Suprapubic skin (tissue), 3 donors: ENCODE measurements at regions not wholly inside any gene's neighbourhood (a gene's known extent, or its start where the extent isn't known, plus 50 kb on each side); places are given as distances from the start of the nearest gene placed in this dataset.

Experiments
- CTCF ChIP-seq, 2 donors: fragments of 200-600 bp in 1 of 2; fragments of 450-650 bp in 1 of 2; sonication (generic) in 1 of 2; IDR thresholded peaks; one replicate each; pipeline ENCODE4 v1.5.1; 2016 to 2019; ENCODE audit warnings: antibody characterized with exemption in 2 of 2, mild to moderate bottlenecking in 1 of 2, moderate library complexity in 1 of 2
- POLR2A ChIP-seq, 2 donors: fragments of 450-650 bp; IDR thresholded peaks; one replicate each; pipeline ENCODE4 v1.6.1; 2017; ENCODE audit warnings: antibody characterized with exemption in 2 of 2, mild to moderate bottlenecking in 2 of 2, moderate library complexity in 2 of 2

- TF ChIP-seq CTCF (IDR thresholded peaks at IDR 0.05) (no peak), POLR2A (IDR thresholded peaks at IDR 0.05) (no peak)
Measured at GRCh38 chr13:73401769-73402168, 343.0 kb downstream of the KLF5 start.
